Testis (tissue), 2 donors: ENCODE measurements at regions not wholly inside any gene's neighbourhood (a gene's known extent, or its start where the extent isn't known, plus 50 kb on each side); places are given as distances from the start of the nearest gene placed in this dataset.

Experiments
- DNase-seq: peaks from one replicate; pipeline ENCODE4 v3.0.0-alpha.2; 2019
- H3K27ac ChIP-seq, 2 donors: fragments of 200-600 bp; sonication (generic); one replicate each; pipeline ENCODE4 v1.5.1; 2019
- H3K27me3 ChIP-seq: fragments of 200-600 bp; sonication (generic); one replicate; pipeline ENCODE4 v1.5.1; 2019
- H3K36me3 ChIP-seq: fragments of 200-600 bp; sonication (generic); one replicate; pipeline ENCODE4 v1.5.1; 2017; ENCODE audit warnings: low read depth; ENCODE audit errors: missing control alignments
- H3K4me1 ChIP-seq: fragments of 200-600 bp; sonication (generic); one replicate; pipeline ENCODE4 v1.5.1; 2019
- H3K4me3 ChIP-seq, 2 donors: fragments of 200-600 bp; sonication (generic); one replicate each; pipeline ENCODE4 v1.5.1; 2017 to 2019
- H3K9me3 ChIP-seq: fragments of 200-600 bp; sonication (generic); one replicate; pipeline ENCODE4 v1.5.1; 2017
- POLR2A ChIP-seq: fragments of 450-650 bp; IDR thresholded peaks from one replicate; pipeline ENCODE4 v1.6.1; 2017; ENCODE audit warnings: antibody characterized with exemption, mild to moderate bottlenecking, moderate library complexity
- WGBS, 2 donors: methylation state at CpG; one replicate each; pipeline ENCODE4 v1.1.5; 2018; 5-methylcytosine and 5-hydroxymethylcytosine counted together
- intact Hi-C: fragments of 100-400 bp; cut with DNase I; formaldehyde crosslinking; loops from one replicate; pipeline ENCODE4 v1.15.1; 2023; ENCODE audit warnings: low total_unique reads
- TF ChIP-seq, protein P1 (sequence below), 3 experiments: fragments of 450-650 bp in 2 of 3; fragments of 200-600 bp in 1 of 3; sonication (generic) in 1 of 3; IDR thresholded peaks; one replicate each; pipeline ENCODE4 v1.5.1; 2016 to 2019; ENCODE audit warnings: antibody characterized with exemption in 3 of 3, mild to moderate bottlenecking in 2 of 3, moderate library complexity in 1 of 3

DNA sequence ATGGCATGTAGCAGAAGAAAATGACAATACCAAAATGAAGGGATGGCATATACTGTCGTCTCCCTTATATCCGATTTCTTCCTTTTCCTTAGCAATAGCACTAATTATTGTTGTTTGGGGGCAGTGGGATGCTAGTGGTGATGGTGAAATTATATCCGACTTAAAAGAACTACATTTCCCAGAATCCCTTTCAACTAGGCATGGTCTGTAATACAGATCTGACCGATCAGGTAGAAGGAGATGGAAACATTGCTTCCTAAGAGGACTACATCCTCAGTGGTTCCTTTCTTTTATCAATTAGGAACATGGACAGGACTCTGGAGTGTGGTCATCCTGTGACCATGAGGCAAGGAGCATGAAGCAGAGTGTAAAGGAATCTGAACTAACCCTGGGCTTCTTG lies 532.6 kb downstream of the CBLN4 start:
- no peak overlapping the region for H3K4me3 ChIP-seq
- H3K36me3 ChIP-seq: no peaks in the 10 kb centered on the region
- DNase-seq: no peak
- no peaks in the 10 kb centered on the region for H3K9me3 ChIP-seq
- intact Hi-C loops: no loop called here
- TF ChIP-seq POLR2A: no peak
- TF ChIP-seq, protein P1, sequence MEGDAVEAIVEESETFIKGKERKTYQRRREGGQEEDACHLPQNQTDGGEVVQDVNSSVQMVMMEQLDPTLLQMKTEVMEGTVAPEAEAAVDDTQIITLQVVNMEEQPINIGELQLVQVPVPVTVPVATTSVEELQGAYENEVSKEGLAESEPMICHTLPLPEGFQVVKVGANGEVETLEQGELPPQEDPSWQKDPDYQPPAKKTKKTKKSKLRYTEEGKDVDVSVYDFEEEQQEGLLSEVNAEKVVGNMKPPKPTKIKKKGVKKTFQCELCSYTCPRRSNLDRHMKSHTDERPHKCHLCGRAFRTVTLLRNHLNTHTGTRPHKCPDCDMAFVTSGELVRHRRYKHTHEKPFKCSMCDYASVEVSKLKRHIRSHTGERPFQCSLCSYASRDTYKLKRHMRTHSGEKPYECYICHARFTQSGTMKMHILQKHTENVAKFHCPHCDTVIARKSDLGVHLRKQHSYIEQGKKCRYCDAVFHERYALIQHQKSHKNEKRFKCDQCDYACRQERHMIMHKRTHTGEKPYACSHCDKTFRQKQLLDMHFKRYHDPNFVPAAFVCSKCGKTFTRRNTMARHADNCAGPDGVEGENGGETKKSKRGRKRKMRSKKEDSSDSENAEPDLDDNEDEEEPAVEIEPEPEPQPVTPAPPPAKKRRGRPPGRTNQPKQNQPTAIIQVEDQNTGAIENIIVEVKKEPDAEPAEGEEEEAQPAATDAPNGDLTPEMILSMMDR (IDR thresholded peaks at IDR 0.05): no peak
- no peak overlapping the region for H3K27ac ChIP-seq
- H3K4me1 ChIP-seq: peaks cover 10% of the 10 kb centered on the region
- 78 to 92% methylated on average over 4 of the region's 4 CpGs for WGBS, 2 donors
- H3K27me3 ChIP-seq: no peaks in the 10 kb centered on the region

DNA sequence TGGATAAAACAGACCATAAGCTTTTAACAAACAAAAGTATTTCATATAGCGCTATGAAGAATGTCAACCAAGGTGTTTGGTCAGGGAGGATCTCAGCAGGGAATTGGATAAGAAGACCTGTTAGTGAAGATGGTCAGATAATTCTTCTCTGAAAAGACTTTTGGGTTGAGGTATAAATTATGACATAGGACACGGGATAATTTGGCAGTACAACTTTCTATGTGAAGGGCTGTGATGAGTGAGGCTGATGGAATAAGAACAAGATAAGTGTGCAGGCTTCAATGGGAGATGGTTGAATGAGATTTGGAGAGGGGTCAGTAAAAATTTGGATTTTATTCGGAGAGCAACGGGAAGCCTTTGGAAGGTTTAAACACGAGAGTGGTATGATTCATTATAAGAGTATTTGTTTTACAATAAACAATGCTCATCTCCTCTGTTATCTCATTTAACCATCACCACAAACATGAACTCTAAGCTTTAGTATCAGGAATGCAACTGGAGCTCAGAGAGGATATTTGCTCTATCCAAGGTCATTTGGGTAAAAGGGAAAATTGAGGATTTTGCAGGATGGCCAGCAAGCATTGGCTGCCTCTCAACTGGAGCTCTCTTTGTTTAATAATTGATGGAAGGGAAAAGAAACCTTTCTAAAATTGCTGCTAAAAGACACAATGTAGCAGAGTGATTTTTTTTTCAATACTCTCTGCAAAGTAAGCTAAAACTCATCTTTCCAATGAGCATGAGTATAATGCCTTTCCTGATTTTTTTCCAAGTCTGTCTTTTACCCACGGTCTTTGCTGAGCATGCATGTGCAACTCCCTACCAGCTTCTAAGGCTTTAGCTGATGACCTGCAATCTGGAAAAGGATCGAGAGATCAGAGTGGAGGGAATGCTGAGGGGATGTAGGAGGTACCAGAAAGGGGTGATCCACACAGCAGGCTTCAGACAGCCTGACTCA lies 534.0 kb downstream of the CBLN4 start:
- DNase-seq: no peak
- 44 to 47% methylated on average over 7 of the region's 7 CpGs for WGBS, 2 donors
- no peaks in the 10 kb centered on the region for H3K9me3 ChIP-seq
- peaks cover 10% of the 10 kb centered on the region for H3K4me1 ChIP-seq
- H3K27me3 ChIP-seq: no peaks in the 10 kb centered on the region
- no peak overlapping the region for H3K27ac ChIP-seq
- intact Hi-C loops: no loop called here
- TF ChIP-seq, protein P1 (IDR thresholded peaks at IDR 0.05): no peak
- no peak for TF ChIP-seq POLR2A
- no peaks in the 10 kb centered on the region for H3K36me3 ChIP-seq
- H3K4me3 ChIP-seq: no peak overlapping the region

DNA sequence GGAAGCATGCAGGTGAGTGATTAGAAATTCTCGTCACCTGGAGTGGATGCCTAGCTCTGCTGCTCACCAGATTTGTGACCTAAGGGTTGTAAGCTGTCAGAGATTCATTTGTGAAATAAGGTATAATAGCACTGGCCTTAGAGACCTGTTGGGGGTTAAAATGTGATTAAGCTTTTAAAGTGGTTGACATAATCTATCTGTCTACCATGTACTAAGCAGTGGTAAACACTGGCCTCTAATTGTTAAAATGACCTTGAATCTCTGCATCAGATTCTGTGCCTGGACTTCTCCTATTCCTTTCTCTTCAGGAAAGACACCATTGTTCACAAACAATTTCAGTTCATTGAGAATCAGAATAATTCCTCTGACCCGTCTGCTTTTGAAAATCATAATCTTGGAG lies 536.2 kb downstream of the CBLN4 start:
- intact Hi-C loops: no loop called here
- H3K27ac ChIP-seq: no peak overlapping the region
- H3K36me3 ChIP-seq: no peaks in the 10 kb centered on the region
- no peaks in the 10 kb centered on the region for H3K9me3 ChIP-seq
- peaks cover 10% of the 10 kb centered on the region for H3K4me1 ChIP-seq
- TF ChIP-seq, protein P1 (IDR thresholded peaks at IDR 0.05): no peak
- no peak for TF ChIP-seq POLR2A
- H3K27me3 ChIP-seq: no peaks in the 10 kb centered on the region
- no peak for DNase-seq
- 63 to 64% methylated on average over 2 of the region's 2 CpGs for WGBS, 2 donors
- no peak overlapping the region for H3K4me3 ChIP-seq

DNA sequence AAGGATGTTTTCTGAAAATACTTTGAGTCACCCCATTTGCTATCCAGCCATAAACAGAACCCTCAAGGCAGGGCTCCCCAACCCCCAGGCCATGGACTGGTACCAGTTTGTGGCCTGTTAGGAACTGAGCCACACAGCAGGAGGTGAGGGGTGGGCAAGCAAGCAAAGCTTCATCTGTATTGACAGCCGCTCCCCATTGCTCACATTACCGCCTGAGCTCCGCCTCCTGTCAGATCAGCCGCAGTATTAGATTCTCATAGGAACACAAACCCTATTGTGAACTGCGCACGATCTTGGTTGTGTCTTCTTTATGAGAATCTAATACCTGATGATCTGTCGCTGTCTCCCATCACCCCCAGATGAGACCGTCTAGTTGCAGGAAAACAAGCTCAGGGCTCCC lies 543.8 kb downstream of the CBLN4 start:
- Histone ChIP-seq H3K36me3 (no peaks in the 10 kb centered on the region), H3K27me3 (no peaks in the 10 kb centered on the region), H3K4me3 (no peak overlapping the region), H3K27ac (no peak overlapping the region), H3K4me1 (no peaks in the 10 kb centered on the region), H3K9me3 (no peaks in the 10 kb centered on the region)
- no peak for DNase-seq
- no peak for TF ChIP-seq POLR2A
- TF ChIP-seq, protein P1 (IDR thresholded peaks at IDR 0.05): no peak
- intact Hi-C loops: no loop called here
- 92 to 95% methylated on average over 8 of the region's 8 CpGs for WGBS, 2 donors
